ENCODE measurements at regions not wholly inside any gene's neighbourhood (a gene's known extent, or its start where the extent isn't known, plus 50 kb on each side); places are given as distances from the start of the nearest gene placed in this dataset.

DNA sequence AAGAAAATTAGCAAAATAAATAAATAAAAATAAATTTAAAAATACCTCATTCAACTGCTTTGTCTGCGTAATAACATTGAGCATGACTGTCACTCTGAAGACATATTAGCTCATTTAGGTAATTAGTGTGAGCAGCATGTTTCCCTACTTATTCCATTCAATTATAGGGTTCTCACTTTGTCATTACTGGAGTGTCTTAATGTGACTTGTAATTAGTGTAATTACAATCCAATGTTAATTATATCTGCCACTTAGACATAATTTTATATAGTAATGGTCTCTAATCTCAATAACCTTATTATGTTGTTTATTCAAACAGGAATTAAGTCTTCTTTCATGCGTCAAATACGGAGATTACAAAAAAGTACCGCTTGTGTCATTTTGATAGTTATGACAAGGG lies 893.9 kb upstream of the ACVR2A start:
- POLR2A ChIA-PET (ENCODE audit: low non-redundant PET) = no interaction called here
- no peak for DNase-seq (ENCODE audit: low spot score)
- no peak overlapping the region for H3K27ac ChIP-seq
- TF ChIP-seq, protein P1, sequence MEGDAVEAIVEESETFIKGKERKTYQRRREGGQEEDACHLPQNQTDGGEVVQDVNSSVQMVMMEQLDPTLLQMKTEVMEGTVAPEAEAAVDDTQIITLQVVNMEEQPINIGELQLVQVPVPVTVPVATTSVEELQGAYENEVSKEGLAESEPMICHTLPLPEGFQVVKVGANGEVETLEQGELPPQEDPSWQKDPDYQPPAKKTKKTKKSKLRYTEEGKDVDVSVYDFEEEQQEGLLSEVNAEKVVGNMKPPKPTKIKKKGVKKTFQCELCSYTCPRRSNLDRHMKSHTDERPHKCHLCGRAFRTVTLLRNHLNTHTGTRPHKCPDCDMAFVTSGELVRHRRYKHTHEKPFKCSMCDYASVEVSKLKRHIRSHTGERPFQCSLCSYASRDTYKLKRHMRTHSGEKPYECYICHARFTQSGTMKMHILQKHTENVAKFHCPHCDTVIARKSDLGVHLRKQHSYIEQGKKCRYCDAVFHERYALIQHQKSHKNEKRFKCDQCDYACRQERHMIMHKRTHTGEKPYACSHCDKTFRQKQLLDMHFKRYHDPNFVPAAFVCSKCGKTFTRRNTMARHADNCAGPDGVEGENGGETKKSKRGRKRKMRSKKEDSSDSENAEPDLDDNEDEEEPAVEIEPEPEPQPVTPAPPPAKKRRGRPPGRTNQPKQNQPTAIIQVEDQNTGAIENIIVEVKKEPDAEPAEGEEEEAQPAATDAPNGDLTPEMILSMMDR (conservative IDR thresholded peaks at IDR 0.05; ENCODE audit: low read depth) = no peak
- CTCF ChIA-PET = interaction anchor here (0.6 kb wide), 1 partner anchor 23 kb away, joined by 3 read pairs; no protein-coding TSS in a partner anchor

DNA sequence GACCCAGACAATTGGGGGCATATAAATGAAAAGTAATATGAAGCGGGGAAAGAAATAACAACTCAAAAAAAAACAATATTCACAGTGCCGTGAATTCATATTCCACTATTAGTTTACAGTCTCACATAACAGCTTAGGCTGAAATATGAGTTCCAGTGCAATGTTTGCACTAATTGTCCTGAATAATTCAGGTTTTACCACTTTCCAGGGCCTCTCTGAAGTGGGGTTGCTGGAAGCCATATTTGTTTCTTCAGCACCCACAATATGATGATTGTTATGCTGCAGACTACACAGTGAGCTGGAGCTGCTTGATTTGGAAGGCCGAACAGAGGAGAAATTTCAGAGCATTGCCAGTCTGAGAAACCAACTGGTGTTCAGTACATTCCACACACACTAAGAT lies 894.5 kb upstream of the ACVR2A start:
- no peak overlapping the region for H3K27ac ChIP-seq
- CTCF ChIA-PET = interaction anchor here (0.6 kb wide), 1 partner anchor 23 kb away, joined by 3 read pairs; no protein-coding TSS in a partner anchor
- DNase-seq (ENCODE audit: low spot score) = no peak
- POLR2A ChIA-PET (ENCODE audit: low non-redundant PET) = no interaction called here
- TF ChIP-seq, protein P1 (conservative IDR thresholded peaks at IDR 0.05; ENCODE audit: low read depth) = no peak

DNA sequence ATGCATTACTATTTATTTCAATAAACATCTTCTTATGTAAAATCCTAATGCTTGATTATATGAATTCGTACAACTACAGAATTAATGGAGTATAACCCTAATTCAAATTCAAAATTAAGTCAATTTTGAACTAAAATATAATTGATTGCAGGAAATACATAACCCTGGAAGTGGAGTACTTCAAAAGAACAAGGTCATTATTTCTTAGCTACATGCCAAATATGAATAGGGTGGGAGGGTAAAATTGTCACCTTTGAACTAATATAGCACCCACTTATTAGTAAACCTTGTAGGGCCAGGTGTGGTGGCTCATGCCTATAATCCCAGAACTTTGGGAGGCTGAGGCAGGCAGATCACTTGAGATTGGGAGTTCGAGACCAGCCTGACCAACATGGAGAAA lies 895.4 kb upstream of the ACVR2A start:
- H3K27ac ChIP-seq = no peak overlapping the region
- POLR2A ChIA-PET (ENCODE audit: low non-redundant PET) = no interaction called here
- DNase-seq (ENCODE audit: low spot score) = no peak
- TF ChIP-seq, protein P1 (conservative IDR thresholded peaks at IDR 0.05; ENCODE audit: low read depth) = no peak
- CTCF ChIA-PET = no interaction called here

DNA sequence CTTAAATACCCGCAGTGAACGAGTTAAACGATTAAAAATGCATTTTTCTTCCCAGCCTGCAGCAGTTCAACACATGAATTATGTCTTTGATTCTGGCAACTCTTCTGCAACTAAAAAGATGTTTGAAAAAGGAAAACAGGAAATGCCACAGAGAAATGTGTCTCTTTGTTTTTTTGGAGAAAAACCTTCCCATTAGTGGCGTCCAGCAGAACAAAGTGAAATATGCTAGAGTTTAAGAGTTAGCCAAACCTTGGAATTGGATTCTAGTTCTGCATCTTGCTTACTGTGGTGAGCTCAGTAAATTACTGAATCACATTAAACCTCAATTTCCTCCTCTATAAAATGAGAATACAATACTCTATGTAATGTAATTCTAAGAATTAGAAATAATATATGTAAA lies 900.2 kb upstream of the ACVR2A start:
- DNase-seq (ENCODE audit: low spot score) = no peak
- POLR2A ChIA-PET (ENCODE audit: low non-redundant PET) = no interaction called here
- CTCF ChIA-PET = no interaction called here
- no peak overlapping the region for H3K27ac ChIP-seq
- TF ChIP-seq, protein P1 (conservative IDR thresholded peaks at IDR 0.05; ENCODE audit: low read depth) = no peak

DNA sequence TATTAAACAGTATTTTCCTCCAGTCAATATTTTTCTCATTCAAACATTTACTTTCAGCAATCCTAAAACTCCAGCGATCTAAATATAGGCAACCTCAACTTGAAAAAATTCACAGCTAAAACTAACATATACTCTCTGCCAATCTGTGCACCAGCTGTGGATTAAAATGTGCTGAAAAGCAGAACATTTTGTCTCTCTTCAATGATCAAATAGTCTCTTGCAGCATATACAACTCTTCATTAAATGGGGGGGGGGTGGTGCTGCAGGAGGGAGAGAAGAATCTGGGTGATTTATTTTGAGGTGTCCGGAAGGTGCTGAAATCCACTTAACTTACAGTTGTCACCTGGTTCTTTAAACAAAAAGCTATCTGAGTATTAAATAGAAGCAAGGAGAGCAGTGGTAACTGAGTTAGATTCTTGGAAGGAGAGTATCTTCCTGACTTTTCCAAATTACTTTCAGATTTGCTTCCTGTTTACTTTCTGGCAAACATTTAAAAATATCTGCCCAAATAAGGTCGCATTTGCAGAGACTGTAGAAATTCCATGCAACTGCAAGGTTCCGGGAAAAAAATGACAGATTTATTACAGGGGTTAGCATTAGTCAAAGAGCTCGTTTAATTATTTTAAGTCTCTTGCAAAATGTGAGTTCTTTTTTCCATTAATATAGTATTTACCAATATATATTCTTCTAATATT lies 904.7 kb upstream of the ACVR2A start:
- CTCF ChIA-PET = no interaction called here
- POLR2A ChIA-PET (ENCODE audit: low non-redundant PET) = no interaction called here
- no peak for DNase-seq (ENCODE audit: low spot score)
- H3K27ac ChIP-seq = no peak overlapping the region
- TF ChIP-seq, protein P1 (conservative IDR thresholded peaks at IDR 0.05; ENCODE audit: low read depth) = no peak

DNA sequence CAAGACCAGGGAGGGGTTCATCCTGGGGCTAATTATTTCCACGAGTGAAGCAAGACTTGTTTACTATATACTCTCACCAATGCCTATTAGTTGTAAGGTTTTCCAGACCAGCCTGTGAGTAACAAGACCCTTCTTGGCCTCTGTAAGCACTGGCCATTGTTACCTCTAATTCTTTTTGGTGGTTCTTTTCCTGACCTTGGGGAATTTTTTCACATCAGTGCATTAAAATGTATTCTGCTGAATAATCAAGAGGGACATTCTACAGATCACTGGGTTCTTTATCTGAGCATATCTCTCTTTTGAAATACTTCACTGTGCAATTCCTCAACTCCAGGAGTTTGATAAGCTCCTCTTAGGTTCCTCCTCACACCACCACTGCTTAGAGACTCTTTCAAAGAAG lies 909.9 kb upstream of the ACVR2A start:
- ChIA-PET CTCF (interaction anchor here (0.6 kb wide), 2 partner anchors 201 to 1066 kb away, joined by 3 to 4 read pairs; no protein-coding TSS in a partner anchor), POLR2A (ENCODE audit: low non-redundant PET) (no interaction called here)
- H3K27ac ChIP-seq = no peak overlapping the region
- DNase-seq (ENCODE audit: low spot score) = no peak
- TF ChIP-seq, protein P1 (conservative IDR thresholded peaks at IDR 0.05; ENCODE audit: low read depth) = no peak
